ENCODE measurements at regions not wholly inside any gene's neighbourhood (a gene's known extent, or its start where the extent isn't known, plus 50 kb on each side); places are given as distances from the start of the nearest gene placed in this dataset.

DNA sequence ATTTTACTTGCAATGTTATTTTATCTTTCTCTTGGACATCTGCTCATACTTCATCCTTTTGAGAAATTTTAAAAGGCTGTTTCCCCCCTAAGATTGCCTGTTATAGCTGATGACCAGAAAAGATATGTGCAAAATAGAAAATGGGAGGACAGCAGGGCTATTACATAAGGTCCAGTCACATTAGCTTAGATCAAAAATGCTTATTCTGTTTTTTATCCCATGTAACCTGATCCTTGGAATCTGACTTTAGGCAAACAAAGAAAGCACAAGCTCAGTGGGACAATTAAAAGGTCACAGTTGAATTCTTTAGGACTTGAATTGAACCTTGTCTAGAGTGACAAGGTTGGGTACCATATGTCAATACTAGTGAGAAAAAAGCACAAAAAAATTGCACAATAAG lies 65.1 kb upstream of the TRHDE start:
- ATAC-seq, result no peak
- CTCF ChIA-PET, result no interaction called here

GRCh38 chr12:72207486-72208409 lies 64.4 kb upstream of the TRHDE start:
- DNase-seq (ENCODE audit: low spot score), result no peak
- no peak overlapping the region for H3K4me3 Mint-ChIP-seq
- TF ChIP-seq AR (CRISPR knock-in tag; IDR thresholded peaks at IDR 0.05) (no peak), E2F5 (CRISPR knock-in tag; IDR thresholded peaks at IDR 0.05) (no peak)
- TF ChIP-seq, protein P1, sequence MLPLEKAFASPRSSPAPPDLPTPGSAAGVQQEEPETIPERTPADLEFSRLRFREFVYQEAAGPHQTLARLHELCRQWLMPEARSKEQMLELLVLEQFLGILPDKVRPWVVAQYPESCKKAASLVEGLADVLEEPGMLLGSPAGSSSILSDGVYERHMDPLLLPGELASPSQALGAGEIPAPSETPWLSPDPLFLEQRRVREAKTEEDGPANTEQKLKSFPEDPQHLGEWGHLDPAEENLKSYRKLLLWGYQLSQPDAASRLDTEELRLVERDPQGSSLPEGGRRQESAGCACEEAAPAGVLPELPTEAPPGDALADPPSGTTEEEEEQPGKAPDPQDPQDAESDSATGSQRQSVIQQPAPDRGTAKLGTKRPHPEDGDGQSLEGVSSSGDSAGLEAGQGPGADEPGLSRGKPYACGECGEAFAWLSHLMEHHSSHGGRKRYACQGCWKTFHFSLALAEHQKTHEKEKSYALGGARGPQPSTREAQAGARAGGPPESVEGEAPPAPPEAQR (CRISPR knock-in tag; IDR thresholded peaks at IDR 0.05), result no peak
- CTCF ChIA-PET, result no interaction called here
- H3K4me1 Mint-ChIP-seq, result peaks cover 33% of the 10 kb centered on the region
- no peak overlapping the region for H3K27ac Mint-ChIP-seq
- H3K27me3 Mint-ChIP-seq (ENCODE audit: low read depth), result no peaks in the 10 kb centered on the region
- ATAC-seq, result no peak; the same call in 1 of the 2 replicates
- H3K36me3 Mint-ChIP-seq, result no peaks in the 10 kb centered on the region
- H3K9me3 Mint-ChIP-seq, result no peaks in the 10 kb centered on the region
- POLR2A ChIA-PET, result no interaction called here

More for the DNA sequence above, 65.1 kb upstream of the TRHDE start:
- Mint-ChIP-seq H3K36me3 (no peaks in the 10 kb centered on the region), H3K27me3 (ENCODE audit: low read depth) (no peaks in the 10 kb centered on the region), H3K4me1 (peaks cover 29% of the 10 kb centered on the region), H3K9me3 (no peaks in the 10 kb centered on the region), H3K27ac (no peak overlapping the region), H3K4me3 (no peak overlapping the region)
- TF ChIP-seq NFE2L1 (CRISPR knock-in tag; IDR thresholded peaks at IDR 0.05) (no peak), ZNF425 (CRISPR knock-in tag; conservative IDR thresholded peaks at IDR 0.05) (no peak)
- TF ChIP-seq, protein P2, sequence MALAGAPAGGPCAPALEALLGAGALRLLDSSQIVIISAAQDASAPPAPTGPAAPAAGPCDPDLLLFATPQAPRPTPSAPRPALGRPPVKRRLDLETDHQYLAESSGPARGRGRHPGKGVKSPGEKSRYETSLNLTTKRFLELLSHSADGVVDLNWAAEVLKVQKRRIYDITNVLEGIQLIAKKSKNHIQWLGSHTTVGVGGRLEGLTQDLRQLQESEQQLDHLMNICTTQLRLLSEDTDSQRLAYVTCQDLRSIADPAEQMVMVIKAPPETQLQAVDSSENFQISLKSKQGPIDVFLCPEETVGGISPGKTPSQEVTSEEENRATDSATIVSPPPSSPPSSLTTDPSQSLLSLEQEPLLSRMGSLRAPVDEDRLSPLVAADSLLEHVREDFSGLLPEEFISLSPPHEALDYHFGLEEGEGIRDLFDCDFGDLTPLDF (CRISPR knock-in tag; IDR thresholded peaks at IDR 0.05), result no peak
- no peak for DNase-seq (ENCODE audit: low spot score)
- POLR2A ChIA-PET, result no interaction called here

GRCh38 chr12:72209086-72209485 lies 63.1 kb upstream of the TRHDE start:
- POLR2A ChIA-PET, result no interaction called here

More at GRCh38 chr12:72209086-72209485, 63.1 kb upstream of the TRHDE start:
- H3K4me1 Mint-ChIP-seq, result peaks cover 47% of the 10 kb centered on the region
- TF ChIP-seq RELA (CRISPR knock-in tag; IDR thresholded peaks at IDR 0.05; ENCODE audit: borderline replicate concordance), result no peak
- no peak for TF ChIP-seq NR3C1 (CRISPR knock-in tag; conservative IDR thresholded peaks at IDR 0.05; ENCODE audit: low read depth)
- no peak for TF ChIP-seq ZNF232 (CRISPR knock-in tag; IDR thresholded peaks at IDR 0.05)
- no peak for TF ChIP-seq MYBL2 (CRISPR knock-in tag; IDR thresholded peaks at IDR 0.05)
- TF ChIP-seq, protein P3, sequence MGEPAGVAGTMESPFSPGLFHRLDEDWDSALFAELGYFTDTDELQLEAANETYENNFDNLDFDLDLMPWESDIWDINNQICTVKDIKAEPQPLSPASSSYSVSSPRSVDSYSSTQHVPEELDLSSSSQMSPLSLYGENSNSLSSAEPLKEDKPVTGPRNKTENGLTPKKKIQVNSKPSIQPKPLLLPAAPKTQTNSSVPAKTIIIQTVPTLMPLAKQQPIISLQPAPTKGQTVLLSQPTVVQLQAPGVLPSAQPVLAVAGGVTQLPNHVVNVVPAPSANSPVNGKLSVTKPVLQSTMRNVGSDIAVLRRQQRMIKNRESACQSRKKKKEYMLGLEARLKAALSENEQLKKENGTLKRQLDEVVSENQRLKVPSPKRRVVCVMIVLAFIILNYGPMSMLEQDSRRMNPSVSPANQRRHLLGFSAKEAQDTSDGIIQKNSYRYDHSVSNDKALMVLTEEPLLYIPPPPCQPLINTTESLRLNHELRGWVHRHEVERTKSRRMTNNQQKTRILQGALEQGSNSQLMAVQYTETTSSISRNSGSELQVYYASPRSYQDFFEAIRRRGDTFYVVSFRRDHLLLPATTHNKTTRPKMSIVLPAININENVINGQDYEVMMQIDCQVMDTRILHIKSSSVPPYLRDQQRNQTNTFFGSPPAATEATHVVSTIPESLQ (CRISPR knock-in tag; IDR thresholded peaks at IDR 0.05), result no peak
- no peak for TF ChIP-seq JUN (CRISPR knock-in tag; IDR thresholded peaks at IDR 0.05)
- no peak for TF ChIP-seq ZBTB21 (CRISPR knock-in tag; IDR thresholded peaks at IDR 0.05; ENCODE audit: borderline replicate concordance)
- no peak for TF ChIP-seq NFATC4 (CRISPR knock-in tag; IDR thresholded peaks at IDR 0.05)
- TF ChIP-seq ELF4 (CRISPR knock-in tag; IDR thresholded peaks at IDR 0.05; ENCODE audit: low read depth), result no peak
- TF ChIP-seq E2F5 (CRISPR knock-in tag; IDR thresholded peaks at IDR 0.05), result no peak
- TF ChIP-seq KAT7 (CRISPR knock-in tag; IDR thresholded peaks at IDR 0.05; ENCODE audit: borderline replicate concordance), result no peak
- no peak for TF ChIP-seq RORB (CRISPR knock-in tag; IDR thresholded peaks at IDR 0.05)
- no peaks in the 10 kb centered on the region for H3K36me3 Mint-ChIP-seq
- H3K27me3 Mint-ChIP-seq (ENCODE audit: low read depth), result no peaks in the 10 kb centered on the region
- H3K4me3 Mint-ChIP-seq, result no peak overlapping the region
- no peak overlapping the region for H3K27ac Mint-ChIP-seq
- no peaks in the 10 kb centered on the region for H3K9me3 Mint-ChIP-seq
- CTCF ChIA-PET, result no interaction called here
- no peak for DNase-seq (ENCODE audit: low spot score)
- ATAC-seq, result no peak

All from WTC11 (cell line).